HepG2 (cell line): ENCODE measurements at regions not wholly inside any gene's neighbourhood (a gene's known extent, or its start where the extent isn't known, plus 50 kb on each side); places are given as distances from the start of the nearest gene placed in this dataset.

Experiments used
- CREB1 ChIP-seq, 2 experiments: fragments of 450-650 bp in 1 of 2; IDR thresholded peaks; 2 replicates each; pipeline ENCODE4 v1.6.1; 2016 to 2017; ENCODE audit warnings: control low read depth in 1 of 2, mild to moderate bottlenecking in 1 of 2, missing compliant biosample characterization in 1 of 2, missing genetic modification characterization in 1 of 2
- ZNF567 ChIP-seq: sonication (generic); formaldehyde crosslinking; IDR thresholded peaks from 2 replicates; pipeline ENCODE4 v1.8.1; 2023; ENCODE audit warnings: mild to moderate bottlenecking, missing genetic modification reagents, borderline replicate concordance
- TF ChIP-seq, protein P1 (sequence below): sonication (generic); formaldehyde crosslinking; IDR thresholded peaks from 2 replicates; pipeline ENCODE4 v1.5.1; 2020; ENCODE audit warnings: mild to moderate bottlenecking, missing genetic modification reagents, moderate library complexity

DNA sequence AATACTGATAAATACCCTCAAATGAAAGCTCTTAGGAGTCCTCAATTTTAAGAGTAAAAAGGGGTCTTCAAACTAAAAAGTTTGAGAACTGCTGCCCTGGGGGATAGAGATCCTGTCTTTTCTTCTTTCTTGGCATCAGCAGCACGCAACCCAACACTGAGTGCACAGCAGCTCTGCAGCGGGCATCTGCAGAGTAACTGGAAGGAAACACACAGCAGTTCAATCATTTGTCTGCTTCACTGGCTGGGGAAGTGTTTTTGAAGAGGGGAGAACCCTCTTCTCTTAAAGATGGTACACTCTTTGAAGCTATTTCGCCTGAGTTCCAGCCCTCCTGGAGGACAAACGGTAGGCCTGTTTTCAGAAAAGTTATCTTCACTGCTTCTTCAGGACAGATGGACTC, 193.6 kb downstream of the FGFR2 start:
- TF ChIP-seq ZNF567 (CRISPR knock-in tag): no peak
- TF ChIP-seq CREB1 (IDR thresholded peaks at IDR 0.05): no peak
- TF ChIP-seq CREB1 (CRISPR knock-in tag; IDR thresholded peaks at IDR 0.05): no peak
- TF ChIP-seq, protein P1, sequence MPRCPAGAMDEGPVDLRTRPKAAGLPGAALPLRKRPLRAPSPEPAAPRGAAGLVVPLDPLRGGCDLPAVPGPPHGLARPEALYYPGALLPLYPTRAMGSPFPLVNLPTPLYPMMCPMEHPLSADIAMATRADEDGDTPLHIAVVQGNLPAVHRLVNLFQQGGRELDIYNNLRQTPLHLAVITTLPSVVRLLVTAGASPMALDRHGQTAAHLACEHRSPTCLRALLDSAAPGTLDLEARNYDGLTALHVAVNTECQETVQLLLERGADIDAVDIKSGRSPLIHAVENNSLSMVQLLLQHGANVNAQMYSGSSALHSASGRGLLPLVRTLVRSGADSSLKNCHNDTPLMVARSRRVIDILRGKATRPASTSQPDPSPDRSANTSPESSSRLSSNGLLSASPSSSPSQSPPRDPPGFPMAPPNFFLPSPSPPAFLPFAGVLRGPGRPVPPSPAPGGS: no peak
